Vagina (tissue), 2 donors: ENCODE measurements at regions not wholly inside any gene's neighbourhood (a gene's known extent, or its start where the extent isn't known, plus 50 kb on each side); places are given as distances from the start of the nearest gene placed in this dataset.

Experiments used
- DNase-seq, 2 donors: peaks; one replicate each; pipeline ENCODE4 v3.0.0-alpha.2; 2017; ENCODE audit errors: extremely low spot score in 2 of 2
- H3K27ac ChIP-seq: fragments of 200-600 bp; sonication (generic); one replicate; pipeline ENCODE4 v1.5.1; 2019
- H3K27me3 ChIP-seq: fragments of 200-600 bp; sonication (generic); one replicate; pipeline ENCODE4 v1.5.1; 2019
- H3K36me3 ChIP-seq, 2 donors: fragments of 200-600 bp; sonication (generic); one replicate each; pipeline ENCODE4 v1.5.1; 2017 to 2019
- H3K4me1 ChIP-seq: fragments of 200-600 bp; sonication (generic); one replicate; pipeline ENCODE4 v1.5.1; 2019
- H3K4me3 ChIP-seq, 2 donors: fragments of 200-600 bp; sonication (generic); 1 replicate in 1 of 2; 2 replicates in 1 of 2; pipeline ENCODE4 v1.5.1; 2016 to 2019
- H3K9me3 ChIP-seq: fragments of 200-600 bp; sonication (generic); one replicate; pipeline ENCODE4 v1.5.1; 2019
- CTCF ChIP-seq, 3 experiments: fragments of 450-650 bp in 2 of 3; fragments of 200-600 bp in 1 of 3; sonication (generic) in 1 of 3; IDR thresholded peaks; one replicate each; pipeline ENCODE4 v1.5.1; 2017 to 2019; ENCODE audit warnings: antibody characterized with exemption in 3 of 3, mild to moderate bottlenecking in 2 of 3, moderate library complexity in 2 of 3
- POLR2A ChIP-seq, 2 donors: fragments of 450-650 bp; IDR thresholded peaks; one replicate each; pipeline ENCODE4 v1.6.1; 2017; ENCODE audit warnings: antibody characterized with exemption in 2 of 2, mild to moderate bottlenecking in 2 of 2, moderate library complexity in 2 of 2
- POLR2AphosphoS5 ChIP-seq, 2 donors: sonication (generic); formaldehyde crosslinking; IDR thresholded peaks; one replicate each; pipeline ENCODE4 v1.9.0; 2017; ENCODE audit warnings: antibody characterized with exemption in 2 of 2, mild to moderate bottlenecking in 2 of 2, low read depth in 1 of 2; ENCODE audit not compliant: insufficient read depth in 1 of 2
- intact Hi-C: fragments of 100-400 bp; cut with DNase I; formaldehyde crosslinking; loops from one replicate; pipeline ENCODE4 v1.15.1; 2023

- Histone ChIP-seq H3K27ac (no peak overlapping the region), H3K4me3 (no peak overlapping the region), H3K9me3 (no peaks in the 10 kb centered on the region), H3K36me3 (no peaks in the 10 kb centered on the region), H3K4me1 (no peaks in the 10 kb centered on the region), H3K27me3 (no peaks in the 10 kb centered on the region)
- no peak for TF ChIP-seq CTCF (IDR thresholded peaks at IDR 0.05)
- no peak for TF ChIP-seq POLR2A (IDR thresholded peaks at IDR 0.05)
- no peak for TF ChIP-seq POLR2AphosphoS5 (IDR thresholded peaks at IDR 0.05; ENCODE audit: insufficient read depth in 1 of 2, low read depth in 1 of 2)
- no peak for DNase-seq
- intact Hi-C loops: no loop called here
These were observed 445.0 kb downstream of the ZNF536 start for GRCh38 chr19:30817197-30817596.

- intact Hi-C loops: no loop called here
- H3K27ac ChIP-seq: no peak overlapping the region
- no peak for DNase-seq
- TF ChIP-seq POLR2A (IDR thresholded peaks at IDR 0.05): no peak
- TF ChIP-seq CTCF (IDR thresholded peaks at IDR 0.05): no peak
- no peak for TF ChIP-seq POLR2AphosphoS5 (IDR thresholded peaks at IDR 0.05; ENCODE audit: insufficient read depth in 1 of 2, low read depth in 1 of 2)
- H3K9me3 ChIP-seq: no peaks in the 10 kb centered on the region
- no peaks in the 10 kb centered on the region for H3K4me1 ChIP-seq
- no peaks in the 10 kb centered on the region for H3K27me3 ChIP-seq
- no peaks in the 10 kb centered on the region for H3K36me3 ChIP-seq
- H3K4me3 ChIP-seq: no peak overlapping the region
These were observed 443.9 kb downstream of the ZNF536 start for GRCh38 chr19:30815889-30816580.

- H3K9me3 ChIP-seq: no peaks in the 10 kb centered on the region
- no peak overlapping the region for H3K4me3 ChIP-seq
- no peak for DNase-seq
- no peaks in the 10 kb centered on the region for H3K4me1 ChIP-seq
- intact Hi-C loops: no loop called here
- H3K27ac ChIP-seq: no peak overlapping the region
- no peak for TF ChIP-seq CTCF (IDR thresholded peaks at IDR 0.05)
- no peak for TF ChIP-seq POLR2AphosphoS5 (IDR thresholded peaks at IDR 0.05; ENCODE audit: insufficient read depth in 1 of 2, low read depth in 1 of 2)
- no peak for TF ChIP-seq POLR2A (IDR thresholded peaks at IDR 0.05)
- H3K27me3 ChIP-seq: no peaks in the 10 kb centered on the region
- no peaks in the 10 kb centered on the region for H3K36me3 ChIP-seq
These were observed 440.0 kb downstream of the ZNF536 start for GRCh38 chr19:30812099-30812678.

- Histone ChIP-seq H3K27ac (no peak overlapping the region), H3K36me3 (no peaks in the 10 kb centered on the region), H3K4me1 (no peaks in the 10 kb centered on the region), H3K4me3 (no peak overlapping the region), H3K9me3 (no peaks in the 10 kb centered on the region), H3K27me3 (no peaks in the 10 kb centered on the region)
- DNase-seq: no peak
- intact Hi-C loops: no loop called here
- TF ChIP-seq POLR2AphosphoS5 (IDR thresholded peaks at IDR 0.05; ENCODE audit: insufficient read depth in 1 of 2, low read depth in 1 of 2) (no peak), POLR2A (IDR thresholded peaks at IDR 0.05) (no peak), CTCF (IDR thresholded peaks at IDR 0.05) (no peak)
These were observed 439.4 kb downstream of the ZNF536 start for GRCh38 chr19:30811397-30812098.

GRCh38 chr19:30810726-30811125 is 438.5 kb downstream of the ZNF536 start:
- H3K36me3 ChIP-seq: no peaks in the 10 kb centered on the region
- peak in 1 of 2 donors; percentile 22 for DNase-seq
- H3K4me3 ChIP-seq: no peak overlapping the region
- intact Hi-C loops: no loop called here
- no peaks in the 10 kb centered on the region for H3K4me1 ChIP-seq
- TF ChIP-seq POLR2A (IDR thresholded peaks at IDR 0.05) (no peak), POLR2AphosphoS5 (IDR thresholded peaks at IDR 0.05; ENCODE audit: insufficient read depth in 1 of 2, low read depth in 1 of 2) (no peak), CTCF (IDR thresholded peaks at IDR 0.05) (no peak)
- H3K9me3 ChIP-seq: no peaks in the 10 kb centered on the region
- no peak overlapping the region for H3K27ac ChIP-seq
- H3K27me3 ChIP-seq: no peaks in the 10 kb centered on the region
